Endothelial cell of umbilical vein (primary cell): ENCODE measurements at regions not wholly inside any gene's neighbourhood (a gene's known extent, or its start where the extent isn't known, plus 50 kb on each side); places are given as distances from the start of the nearest gene placed in this dataset.

Experiments
- EZH2 ChIP-seq: IDR thresholded peaks from 2 replicates; pipeline ENCODE4 v1.6.1; 2012; ENCODE audit warnings: borderline replicate concordance, low read depth, mild to moderate bottlenecking, moderate library complexity, low read length, inconsistent platforms; ENCODE audit not compliant: severe bottlenecking
- FOS ChIP-seq: IDR thresholded peaks from 2 replicates; pipeline ENCODE4 v1.6.1; 2011; ENCODE audit warnings: mild to moderate bottlenecking, low read length, moderate library complexity, borderline replicate concordance; ENCODE audit not compliant: insufficient read depth
- JUN ChIP-seq: IDR thresholded peaks from 2 replicates; pipeline ENCODE4 v1.6.1; 2011; ENCODE audit warnings: borderline replicate concordance, low read depth; ENCODE audit not compliant: insufficient read length, insufficient read depth
- MYC ChIP-seq: IDR thresholded peaks from one replicate; pipeline ENCODE4 v1.6.1; 2011; ENCODE audit warnings: mild to moderate bottlenecking, low read depth, low read length
- POLR2A ChIP-seq: IDR thresholded peaks from 2 replicates; pipeline ENCODE4 v1.6.1; 2012; ENCODE audit warnings: low read depth, mild to moderate bottlenecking, control low read depth, low read length
- TF ChIP-seq, protein P1 (sequence below), 2 donors: IDR thresholded peaks; 1 replicate in 1 of 2; 2 replicates in 1 of 2; pipeline ENCODE4 v1.5.1; 2011; ENCODE audit warnings: low read length in 2 of 2, mild to moderate bottlenecking in 2 of 2, moderate library complexity in 2 of 2, control low read depth in 1 of 2, inconsistent platforms in 1 of 2, low read depth in 1 of 2; ENCODE audit not compliant: insufficient read depth in 1 of 2; ENCODE audit errors: extremely low read depth in 1 of 2

DNA sequence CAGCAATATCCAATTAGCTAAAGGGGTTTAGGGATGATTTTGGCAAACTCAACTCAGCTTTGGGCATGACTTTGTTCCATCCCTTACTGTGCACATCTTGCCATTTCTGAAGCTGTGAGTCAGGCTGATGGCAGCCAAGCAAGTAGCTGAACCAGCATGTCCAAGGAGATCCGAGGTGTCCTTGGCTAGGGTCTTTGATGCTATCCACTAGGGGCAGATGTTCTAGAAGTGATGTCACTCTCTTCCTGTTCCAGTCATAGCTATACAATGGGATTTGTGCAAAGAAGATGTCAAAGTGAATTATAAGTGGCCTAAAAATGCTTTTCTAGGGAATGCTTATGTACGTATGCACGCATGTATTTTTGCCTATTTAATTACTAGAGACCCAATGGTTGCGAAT lies 160.8 kb upstream of the PAPPA start:
- TF ChIP-seq, protein P1, sequence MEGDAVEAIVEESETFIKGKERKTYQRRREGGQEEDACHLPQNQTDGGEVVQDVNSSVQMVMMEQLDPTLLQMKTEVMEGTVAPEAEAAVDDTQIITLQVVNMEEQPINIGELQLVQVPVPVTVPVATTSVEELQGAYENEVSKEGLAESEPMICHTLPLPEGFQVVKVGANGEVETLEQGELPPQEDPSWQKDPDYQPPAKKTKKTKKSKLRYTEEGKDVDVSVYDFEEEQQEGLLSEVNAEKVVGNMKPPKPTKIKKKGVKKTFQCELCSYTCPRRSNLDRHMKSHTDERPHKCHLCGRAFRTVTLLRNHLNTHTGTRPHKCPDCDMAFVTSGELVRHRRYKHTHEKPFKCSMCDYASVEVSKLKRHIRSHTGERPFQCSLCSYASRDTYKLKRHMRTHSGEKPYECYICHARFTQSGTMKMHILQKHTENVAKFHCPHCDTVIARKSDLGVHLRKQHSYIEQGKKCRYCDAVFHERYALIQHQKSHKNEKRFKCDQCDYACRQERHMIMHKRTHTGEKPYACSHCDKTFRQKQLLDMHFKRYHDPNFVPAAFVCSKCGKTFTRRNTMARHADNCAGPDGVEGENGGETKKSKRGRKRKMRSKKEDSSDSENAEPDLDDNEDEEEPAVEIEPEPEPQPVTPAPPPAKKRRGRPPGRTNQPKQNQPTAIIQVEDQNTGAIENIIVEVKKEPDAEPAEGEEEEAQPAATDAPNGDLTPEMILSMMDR (IDR thresholded peaks at IDR 0.05; ENCODE audit: extremely low read depth in 1 of 2, insufficient read depth in 1 of 2, low read depth in 1 of 2, low read length in 2 of 2), result no peak
- TF ChIP-seq POLR2A (no peak), EZH2 (no peak), JUN (no peak), MYC (no peak), FOS (no peak)
